ENCODE measurements at regions not wholly inside any gene's neighbourhood (a gene's known extent, or its start where the extent isn't known, plus 50 kb on each side); places are given as distances from the start of the nearest gene placed in this dataset.

DNA sequence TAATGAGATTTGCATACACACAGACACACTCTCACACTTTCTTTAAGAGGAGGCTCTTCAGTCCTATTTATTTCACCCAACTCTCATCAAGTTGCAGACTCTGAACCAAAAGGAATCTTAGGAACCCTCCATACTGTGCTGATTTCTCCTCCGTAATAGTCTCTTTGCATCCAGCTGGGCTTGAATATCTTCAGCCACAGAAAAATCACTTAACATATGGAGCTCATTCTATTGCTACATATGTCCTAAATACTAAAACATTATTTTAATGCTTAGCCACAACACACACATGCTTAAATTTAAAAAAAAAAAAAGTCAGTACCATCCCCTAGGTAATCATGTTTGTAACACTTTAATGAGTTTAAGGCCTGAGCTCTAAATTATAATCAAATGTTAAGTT, 287.5 kb upstream of the CNTN6 start:
- DNase-seq (ENCODE audit: low read depth) = no peak
- H3K4me3 ChIP-seq (ENCODE audit: low read length) = no peak overlapping the region
- TF ChIP-seq, protein P1, sequence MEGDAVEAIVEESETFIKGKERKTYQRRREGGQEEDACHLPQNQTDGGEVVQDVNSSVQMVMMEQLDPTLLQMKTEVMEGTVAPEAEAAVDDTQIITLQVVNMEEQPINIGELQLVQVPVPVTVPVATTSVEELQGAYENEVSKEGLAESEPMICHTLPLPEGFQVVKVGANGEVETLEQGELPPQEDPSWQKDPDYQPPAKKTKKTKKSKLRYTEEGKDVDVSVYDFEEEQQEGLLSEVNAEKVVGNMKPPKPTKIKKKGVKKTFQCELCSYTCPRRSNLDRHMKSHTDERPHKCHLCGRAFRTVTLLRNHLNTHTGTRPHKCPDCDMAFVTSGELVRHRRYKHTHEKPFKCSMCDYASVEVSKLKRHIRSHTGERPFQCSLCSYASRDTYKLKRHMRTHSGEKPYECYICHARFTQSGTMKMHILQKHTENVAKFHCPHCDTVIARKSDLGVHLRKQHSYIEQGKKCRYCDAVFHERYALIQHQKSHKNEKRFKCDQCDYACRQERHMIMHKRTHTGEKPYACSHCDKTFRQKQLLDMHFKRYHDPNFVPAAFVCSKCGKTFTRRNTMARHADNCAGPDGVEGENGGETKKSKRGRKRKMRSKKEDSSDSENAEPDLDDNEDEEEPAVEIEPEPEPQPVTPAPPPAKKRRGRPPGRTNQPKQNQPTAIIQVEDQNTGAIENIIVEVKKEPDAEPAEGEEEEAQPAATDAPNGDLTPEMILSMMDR (conservative IDR thresholded peaks at IDR 0.05; ENCODE audit: low read depth, low read length) = no peak

DNA sequence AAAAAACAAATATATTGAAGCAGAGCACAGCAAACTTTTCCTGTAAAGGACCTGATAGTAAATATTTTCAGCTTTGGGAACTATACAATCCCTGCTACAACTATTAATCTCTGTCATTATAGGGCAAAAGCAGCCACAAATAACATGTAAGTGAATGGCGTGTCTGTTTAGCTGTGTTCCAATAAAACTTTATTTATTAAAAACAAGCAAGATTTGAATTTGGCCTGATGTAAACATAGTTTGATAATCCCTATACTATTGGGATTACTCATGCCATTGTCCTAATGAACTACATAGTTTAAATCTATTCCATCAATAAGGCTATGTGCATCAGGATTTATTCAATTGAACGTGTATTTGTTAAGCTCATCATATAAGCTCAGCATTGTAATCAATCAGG, 286.8 kb upstream of the CNTN6 start:
- H3K4me3 ChIP-seq (ENCODE audit: low read length) = no peak overlapping the region
- TF ChIP-seq, protein P1 (conservative IDR thresholded peaks at IDR 0.05; ENCODE audit: low read depth, low read length) = no peak
- DNase-seq (ENCODE audit: low read depth) = no peak

DNA sequence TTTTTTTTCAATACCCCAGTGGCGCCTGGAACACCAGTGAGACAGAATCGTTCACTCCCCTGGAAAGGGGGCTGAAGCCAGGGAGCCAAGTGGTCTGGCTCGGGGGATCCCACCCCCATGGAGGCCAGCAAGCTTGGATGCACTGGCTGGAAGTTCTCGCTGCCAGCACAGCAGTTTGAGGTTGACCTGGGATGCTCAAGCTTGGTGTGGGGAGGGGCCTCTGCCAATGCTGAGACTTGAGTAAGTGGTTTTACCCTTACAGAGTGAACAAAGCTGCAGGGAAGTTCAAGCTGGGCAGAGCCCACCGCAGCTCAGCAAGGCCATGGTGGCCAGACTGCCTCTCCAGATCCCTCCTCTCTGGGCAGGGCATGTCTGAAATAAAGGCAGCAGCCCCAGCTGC, 276.2 kb upstream of the CNTN6 start:
- TF ChIP-seq, protein P1 (conservative IDR thresholded peaks at IDR 0.05; ENCODE audit: low read depth, low read length) = no peak
- no peak for DNase-seq (ENCODE audit: low read depth)
- no peak overlapping the region for H3K4me3 ChIP-seq (ENCODE audit: low read length)

DNA sequence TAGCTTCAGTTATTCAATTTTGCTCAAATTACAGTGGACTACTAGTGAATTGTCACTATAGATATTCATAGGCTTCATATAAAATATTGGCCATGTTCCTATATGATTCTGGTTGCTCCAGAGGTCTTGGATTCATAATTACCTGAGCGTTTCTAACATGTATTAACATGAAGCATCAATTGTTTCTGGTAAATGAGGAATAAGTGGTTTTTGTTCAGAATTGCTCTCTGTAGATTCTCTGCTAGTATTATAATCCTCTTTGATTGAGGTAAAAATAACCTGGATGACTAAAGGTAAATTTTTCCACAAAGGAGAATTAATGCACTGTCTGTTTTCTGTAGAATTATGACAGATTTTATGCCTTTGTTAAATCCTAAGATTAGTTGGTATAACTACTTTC, 258.1 kb upstream of the CNTN6 start:
- no peak overlapping the region for H3K4me3 ChIP-seq (ENCODE audit: low read length)
- TF ChIP-seq, protein P1 (conservative IDR thresholded peaks at IDR 0.05; ENCODE audit: low read depth, low read length) = no peak
- DNase-seq (ENCODE audit: low read depth) = no peak

DNA sequence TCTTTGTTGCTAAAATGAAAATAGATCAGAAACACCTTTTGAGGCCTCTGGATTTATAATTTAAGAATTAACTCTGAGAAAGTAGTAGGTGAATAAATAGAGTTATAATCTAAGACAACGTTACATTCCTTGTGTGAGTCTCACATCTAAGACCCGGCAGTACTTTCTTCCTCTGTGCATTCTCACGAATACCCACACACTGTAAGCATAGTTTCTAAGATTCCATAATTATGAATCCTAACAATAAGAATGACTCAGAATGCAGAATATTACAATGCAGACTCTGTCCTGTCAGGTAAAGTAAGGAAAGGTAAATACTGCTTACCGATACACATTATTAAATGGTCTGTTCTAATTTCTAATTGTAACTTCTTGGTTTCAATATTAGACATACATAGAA, 257.7 kb upstream of the CNTN6 start:
- TF ChIP-seq, protein P1 (conservative IDR thresholded peaks at IDR 0.05; ENCODE audit: low read depth, low read length) = no peak
- no peak for DNase-seq (ENCODE audit: low read depth)
- no peak overlapping the region for H3K4me3 ChIP-seq (ENCODE audit: low read length)

DNA sequence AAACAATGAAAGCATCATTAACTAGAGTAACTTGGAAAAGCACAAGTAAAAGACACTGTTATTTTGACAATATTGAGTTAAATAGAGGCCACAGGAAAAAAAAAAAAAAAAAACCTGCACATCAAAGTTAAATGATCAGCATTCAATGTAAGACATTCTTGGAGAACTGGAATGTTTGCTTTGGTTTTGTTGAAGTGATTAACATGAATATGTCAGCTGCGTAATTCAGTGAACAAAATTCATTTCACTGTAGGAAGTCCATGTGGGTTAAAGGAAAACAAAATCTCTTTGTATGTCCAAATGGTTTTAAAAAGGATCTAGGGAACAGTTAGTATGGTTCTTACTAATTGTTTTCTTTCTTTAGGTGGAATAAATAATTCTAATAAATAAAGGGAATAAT, 252.8 kb upstream of the CNTN6 start:
- H3K4me3 ChIP-seq (ENCODE audit: low read length) = no peak overlapping the region
- no peak for DNase-seq (ENCODE audit: low read depth)
- TF ChIP-seq, protein P1 (conservative IDR thresholded peaks at IDR 0.05; ENCODE audit: low read depth, low read length) = no peak

DNA sequence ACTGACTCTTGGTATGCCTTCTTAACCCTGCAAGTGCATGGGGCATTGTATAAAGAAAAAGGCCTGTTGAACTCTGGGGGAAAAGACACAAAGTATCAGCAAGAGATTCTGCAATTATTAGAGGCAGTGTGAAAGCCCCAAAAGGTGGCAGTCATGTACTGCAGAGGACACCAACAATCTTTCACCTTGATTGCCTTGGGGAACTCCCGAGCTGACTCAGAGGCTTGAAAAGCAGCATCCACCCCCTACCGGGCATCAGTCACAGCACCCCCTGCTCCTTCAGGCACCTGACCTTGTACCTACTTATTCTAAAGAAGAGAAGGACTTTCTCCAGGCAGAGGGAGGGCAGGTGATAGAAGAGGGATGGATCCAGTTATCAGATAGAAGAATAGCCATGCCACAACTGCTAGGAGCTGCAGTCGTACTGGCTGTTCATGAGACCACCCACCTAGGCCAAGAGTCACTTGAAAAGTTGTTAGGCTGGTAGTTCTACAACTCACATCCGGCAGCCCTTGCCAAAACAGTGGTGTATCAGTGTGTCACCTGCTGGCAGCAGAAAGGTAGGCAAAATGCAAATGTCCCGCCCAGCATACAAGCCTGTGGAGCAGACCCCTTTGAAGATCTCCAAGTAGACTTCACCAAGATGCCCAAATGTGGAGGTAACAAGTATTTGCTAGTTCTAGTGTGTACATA, 241.6 kb upstream of the CNTN6 start:
- no peak overlapping the region for H3K4me3 ChIP-seq (ENCODE audit: low read length)
- TF ChIP-seq, protein P1 (conservative IDR thresholded peaks at IDR 0.05; ENCODE audit: low read depth, low read length) = peak; percentile 6
- DNase-seq (ENCODE audit: low read depth) = no peak

All from retinal pigment epithelial cell (primary cell).